ENCODE measurements at regions not wholly inside any gene's neighbourhood (a gene's known extent, or its start where the extent isn't known, plus 50 kb on each side); places are given as distances from the start of the nearest gene placed in this dataset.

GRCh38 chr22:49148895-49149418, 678.7 kb downstream of the BRD1 start:
- FAIRE-seq (no peak), DNase-seq (ENCODE audit: insufficient read length, low spot score) (no peak)
- TF ChIP-seq SPI1 (IDR thresholded peaks at IDR 0.05; ENCODE audit: low read depth, low read length) (no peak), POLR2AphosphoS5 (IDR thresholded peaks at IDR 0.05; ENCODE audit: low read depth, low read length) (no peak), PAX5 (IDR thresholded peaks at IDR 0.05; ENCODE audit: insufficient read depth, low read length, severe bottlenecking) (no peak), POU2F2 (IDR thresholded peaks at IDR 0.05; ENCODE audit: low read depth, low read length) (no peak), POLR2A (IDR thresholded peaks at IDR 0.05; ENCODE audit: low read depth, low read length) (no peak), TAF1 (IDR thresholded peaks at IDR 0.05; ENCODE audit: low read depth, low read length) (no peak)

DNA sequence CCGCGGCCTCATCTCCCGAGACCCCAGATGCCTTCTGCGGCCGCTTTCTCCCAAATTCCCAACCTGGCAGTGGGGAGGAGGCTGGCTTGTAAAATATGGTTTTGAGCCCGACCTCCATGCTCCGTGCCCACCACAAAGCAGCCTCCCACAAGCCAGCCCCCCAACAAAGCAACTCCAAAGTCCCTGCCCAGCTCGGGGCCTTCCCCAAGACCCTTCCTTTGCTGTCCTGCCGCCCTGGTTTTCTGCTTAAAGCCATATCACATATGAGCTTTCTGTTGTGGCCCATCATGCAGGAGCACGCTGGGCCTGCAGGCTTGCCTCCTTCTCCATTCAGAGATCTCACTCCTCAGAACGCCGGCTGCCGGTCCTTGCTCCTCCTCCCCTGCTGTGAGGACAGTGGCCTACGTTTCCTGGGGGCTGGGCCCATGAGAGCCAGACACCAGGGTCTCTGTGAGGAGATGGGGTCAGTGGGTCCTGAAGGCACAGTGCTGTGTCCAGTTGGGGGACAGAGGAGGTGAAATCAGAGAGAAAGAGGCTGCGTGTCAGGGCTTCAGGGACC, 680.0 kb downstream of the BRD1 start:
- DNase-seq (ENCODE audit: insufficient read length, low spot score) (no peak), FAIRE-seq (no peak)
- TF ChIP-seq POLR2AphosphoS5 (IDR thresholded peaks at IDR 0.05; ENCODE audit: low read depth, low read length), result no peak
- no peak for TF ChIP-seq POLR2A (IDR thresholded peaks at IDR 0.05; ENCODE audit: low read depth, low read length)
- no peak for TF ChIP-seq PAX5 (IDR thresholded peaks at IDR 0.05; ENCODE audit: insufficient read depth, low read length, severe bottlenecking)
- no peak for TF ChIP-seq TAF1 (IDR thresholded peaks at IDR 0.05; ENCODE audit: low read depth, low read length)
- no peak for TF ChIP-seq SPI1 (IDR thresholded peaks at IDR 0.05; ENCODE audit: low read depth, low read length)
- no peak for TF ChIP-seq POU2F2 (IDR thresholded peaks at IDR 0.05; ENCODE audit: low read depth, low read length)

DNA sequence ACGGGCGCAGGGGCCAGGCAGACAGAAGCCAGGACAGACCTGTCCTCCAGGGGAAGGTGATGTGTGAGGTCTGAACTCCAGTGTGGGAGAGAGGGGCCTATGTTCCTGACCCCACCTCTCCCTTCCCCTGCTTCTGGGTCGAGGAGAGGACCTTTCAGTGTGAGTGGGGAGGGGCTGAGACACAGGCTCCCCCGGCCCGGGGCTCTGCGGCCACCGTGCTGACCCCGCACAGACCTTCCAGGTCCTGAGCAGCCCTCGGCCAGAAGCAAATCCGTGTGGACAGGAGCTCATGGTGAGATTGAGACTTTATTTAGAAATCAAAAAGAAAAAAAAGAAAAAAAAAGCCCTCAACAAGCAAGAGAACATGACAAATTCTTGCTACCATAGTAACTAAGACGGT, 680.5 kb downstream of the BRD1 start:
- DNase-seq (ENCODE audit: insufficient read length, low spot score) (no peak), FAIRE-seq (no peak)
- TF ChIP-seq TAF1 (IDR thresholded peaks at IDR 0.05; ENCODE audit: low read depth, low read length) (no peak), PAX5 (IDR thresholded peaks at IDR 0.05; ENCODE audit: insufficient read depth, low read length, severe bottlenecking) (no peak), POLR2A (IDR thresholded peaks at IDR 0.05; ENCODE audit: low read depth, low read length) (no peak), POLR2AphosphoS5 (IDR thresholded peaks at IDR 0.05; ENCODE audit: low read depth, low read length) (no peak), POU2F2 (IDR thresholded peaks at IDR 0.05; ENCODE audit: low read depth, low read length) (no peak), SPI1 (IDR thresholded peaks at IDR 0.05; ENCODE audit: low read depth, low read length) (no peak)

DNA sequence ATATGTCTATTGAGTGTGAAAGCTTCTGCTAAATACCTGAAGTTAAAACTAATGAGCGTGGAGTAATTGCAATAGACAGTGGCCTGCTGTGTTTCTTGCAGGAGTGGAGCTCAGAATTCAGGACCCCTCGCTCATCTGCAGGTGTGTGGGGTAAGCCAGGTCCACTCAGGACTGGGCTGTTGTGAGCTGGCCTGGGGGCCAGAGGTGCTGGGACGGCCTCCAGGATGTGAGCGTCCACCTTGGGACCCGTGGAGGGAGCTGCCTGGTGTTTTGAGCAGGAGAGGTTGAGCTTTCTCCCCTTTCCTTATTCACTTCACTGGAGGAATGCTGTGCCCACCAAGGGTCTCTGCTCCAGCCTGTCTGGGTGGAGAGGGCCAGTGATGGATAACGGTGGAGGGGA, 681.2 kb downstream of the BRD1 start:
- DNase-seq (ENCODE audit: insufficient read length, low spot score), result no peak
- TF ChIP-seq PAX5 (IDR thresholded peaks at IDR 0.05; ENCODE audit: insufficient read depth, low read length, severe bottlenecking), result no peak
- FAIRE-seq, result no peak

DNA sequence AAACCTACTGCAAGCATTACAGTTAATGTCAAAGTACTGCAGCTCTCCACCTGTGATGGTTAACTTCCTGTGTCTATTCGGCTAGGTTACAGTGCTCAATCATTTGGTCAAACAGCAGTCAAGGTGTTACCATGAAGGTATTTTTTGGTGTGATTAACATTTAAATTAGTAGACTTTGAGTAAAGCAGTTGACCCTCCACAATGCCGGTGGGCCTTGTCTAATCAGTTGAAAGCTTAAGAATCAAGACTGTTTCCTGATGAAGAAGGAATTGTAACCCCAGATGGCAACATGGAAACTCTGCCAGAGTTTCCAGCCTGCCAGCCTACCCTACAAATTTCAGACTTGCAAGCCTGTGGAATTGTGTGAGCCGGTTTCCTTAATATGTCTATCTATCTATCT, 683.9 kb downstream of the BRD1 start:
- TF ChIP-seq TAF1 (IDR thresholded peaks at IDR 0.05; ENCODE audit: low read depth, low read length) (no peak), PAX5 (IDR thresholded peaks at IDR 0.05; ENCODE audit: insufficient read depth, low read length, severe bottlenecking) (no peak), POLR2AphosphoS5 (IDR thresholded peaks at IDR 0.05; ENCODE audit: low read depth, low read length) (no peak), SPI1 (IDR thresholded peaks at IDR 0.05; ENCODE audit: low read depth, low read length) (no peak), POLR2A (IDR thresholded peaks at IDR 0.05; ENCODE audit: low read depth, low read length) (no peak), POU2F2 (IDR thresholded peaks at IDR 0.05; ENCODE audit: low read depth, low read length) (no peak)
- FAIRE-seq, result no peak
- no peak for DNase-seq (ENCODE audit: insufficient read length, low spot score)

GRCh38 chr22:49142891-49143290, 684.8 kb downstream of the BRD1 start:
- FAIRE-seq (no peak), DNase-seq (ENCODE audit: insufficient read length, low spot score) (no peak)
- TF ChIP-seq POU2F2 (IDR thresholded peaks at IDR 0.05; ENCODE audit: low read depth, low read length) (no peak), TAF1 (IDR thresholded peaks at IDR 0.05; ENCODE audit: low read depth, low read length) (no peak), POLR2AphosphoS5 (IDR thresholded peaks at IDR 0.05; ENCODE audit: low read depth, low read length) (no peak), POLR2A (IDR thresholded peaks at IDR 0.05; ENCODE audit: low read depth, low read length) (no peak), SPI1 (IDR thresholded peaks at IDR 0.05; ENCODE audit: low read depth, low read length) (no peak), PAX5 (IDR thresholded peaks at IDR 0.05; ENCODE audit: insufficient read depth, low read length, severe bottlenecking) (no peak)

- TF ChIP-seq POU2F2 (IDR thresholded peaks at IDR 0.05; ENCODE audit: low read depth, low read length) (no peak), SPI1 (IDR thresholded peaks at IDR 0.05; ENCODE audit: low read depth, low read length) (no peak), POLR2AphosphoS5 (IDR thresholded peaks at IDR 0.05; ENCODE audit: low read depth, low read length) (no peak), POLR2A (IDR thresholded peaks at IDR 0.05; ENCODE audit: low read depth, low read length) (no peak), TAF1 (IDR thresholded peaks at IDR 0.05; ENCODE audit: low read depth, low read length) (no peak)
- no peak for DNase-seq (ENCODE audit: insufficient read length, low spot score)
- FAIRE-seq, result no peak
Observed at GRCh38 chr22:49142296-49142695, 685.4 kb downstream of the BRD1 start.

DNA sequence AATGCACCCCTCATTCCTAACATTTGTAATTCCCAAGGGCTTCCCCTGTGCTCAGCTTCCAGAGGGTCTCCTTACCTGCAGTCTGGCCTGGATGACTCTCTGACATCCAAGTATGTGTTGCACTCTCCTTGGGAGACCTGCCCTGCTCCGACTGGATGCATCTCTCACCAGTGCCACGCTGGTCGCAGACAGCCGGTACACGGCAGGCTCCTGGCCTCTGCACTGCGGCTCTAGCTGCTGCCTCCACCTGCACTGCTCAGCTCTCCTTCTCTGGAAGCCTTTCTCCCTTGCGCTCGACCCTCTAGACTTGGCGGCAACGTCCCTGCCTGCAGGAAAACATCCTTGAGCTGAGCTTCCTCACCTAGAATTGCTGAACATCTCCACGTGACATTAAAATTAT, 685.9 kb downstream of the BRD1 start:
- TF ChIP-seq POLR2AphosphoS5 (IDR thresholded peaks at IDR 0.05; ENCODE audit: low read depth, low read length), result no peak
- no peak for TF ChIP-seq PAX5 (IDR thresholded peaks at IDR 0.05; ENCODE audit: insufficient read depth, low read length, severe bottlenecking)
- TF ChIP-seq TAF1 (IDR thresholded peaks at IDR 0.05; ENCODE audit: low read depth, low read length), result no peak
- no peak for TF ChIP-seq POU2F2 (IDR thresholded peaks at IDR 0.05; ENCODE audit: low read depth, low read length)
- TF ChIP-seq POLR2A (IDR thresholded peaks at IDR 0.05; ENCODE audit: low read depth, low read length), result no peak
- no peak for TF ChIP-seq SPI1 (IDR thresholded peaks at IDR 0.05; ENCODE audit: low read depth, low read length)
- no peak for FAIRE-seq

GRCh38 chr22:49140911-49141665, 686.6 kb downstream of the BRD1 start:
- DNase-seq (ENCODE audit: insufficient read length, low spot score) (no peak), FAIRE-seq (no peak)
- no peak for TF ChIP-seq PAX5 (IDR thresholded peaks at IDR 0.05; ENCODE audit: insufficient read depth, low read length, severe bottlenecking)
- no peak for TF ChIP-seq POU2F2 (IDR thresholded peaks at IDR 0.05; ENCODE audit: low read depth, low read length)
- no peak for TF ChIP-seq POLR2AphosphoS5 (IDR thresholded peaks at IDR 0.05; ENCODE audit: low read depth, low read length)
- no peak for TF ChIP-seq TAF1 (IDR thresholded peaks at IDR 0.05; ENCODE audit: low read depth, low read length)
- no peak for TF ChIP-seq POLR2A (IDR thresholded peaks at IDR 0.05; ENCODE audit: low read depth, low read length)
- no peak for TF ChIP-seq SPI1 (IDR thresholded peaks at IDR 0.05; ENCODE audit: low read depth, low read length)

More for the DNA sequence above, 685.9 kb downstream of the BRD1 start:
- no peak for DNase-seq (ENCODE audit: insufficient read length, low spot score)

All from GM12891 (cell line).